ENCODE measurements at regions not wholly inside any gene's neighbourhood (a gene's known extent, or its start where the extent isn't known, plus 50 kb on each side); places are given as distances from the start of the nearest gene placed in this dataset.

DNA sequence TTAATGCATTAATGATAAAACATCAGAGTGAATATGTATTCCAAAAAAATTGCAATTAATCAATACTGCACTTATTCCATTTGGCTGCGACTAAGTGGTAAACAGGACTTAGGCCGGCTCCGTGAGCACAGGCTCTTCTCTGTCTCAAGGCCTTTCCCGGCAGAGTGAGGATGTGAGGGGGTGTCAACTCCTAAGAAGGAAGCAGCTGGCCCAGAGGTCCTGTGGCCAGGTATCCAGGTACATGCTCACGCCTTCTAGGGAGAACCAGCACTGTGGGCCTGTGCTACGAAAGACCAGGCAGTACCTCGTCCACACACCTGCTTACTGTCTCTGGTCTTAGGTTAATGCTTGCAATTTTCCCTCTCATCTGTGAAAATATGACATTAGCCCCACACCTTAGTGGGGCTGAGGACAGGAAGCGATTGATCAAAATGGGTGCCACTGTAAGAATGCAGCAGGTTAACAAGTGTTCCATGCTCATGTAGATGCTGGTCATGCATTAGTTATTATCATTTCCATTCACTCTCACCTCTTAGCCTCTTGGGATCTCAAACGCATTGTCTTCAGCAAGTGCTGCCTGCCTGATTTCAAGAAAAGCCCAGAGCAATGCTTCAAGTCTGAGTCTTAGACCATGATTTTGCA, 175.3 kb downstream of the ABHD5 start:
- DNase-seq (ENCODE audit: low read depth in 4 of 4, low spot score in 3 of 4): no peak

DNA sequence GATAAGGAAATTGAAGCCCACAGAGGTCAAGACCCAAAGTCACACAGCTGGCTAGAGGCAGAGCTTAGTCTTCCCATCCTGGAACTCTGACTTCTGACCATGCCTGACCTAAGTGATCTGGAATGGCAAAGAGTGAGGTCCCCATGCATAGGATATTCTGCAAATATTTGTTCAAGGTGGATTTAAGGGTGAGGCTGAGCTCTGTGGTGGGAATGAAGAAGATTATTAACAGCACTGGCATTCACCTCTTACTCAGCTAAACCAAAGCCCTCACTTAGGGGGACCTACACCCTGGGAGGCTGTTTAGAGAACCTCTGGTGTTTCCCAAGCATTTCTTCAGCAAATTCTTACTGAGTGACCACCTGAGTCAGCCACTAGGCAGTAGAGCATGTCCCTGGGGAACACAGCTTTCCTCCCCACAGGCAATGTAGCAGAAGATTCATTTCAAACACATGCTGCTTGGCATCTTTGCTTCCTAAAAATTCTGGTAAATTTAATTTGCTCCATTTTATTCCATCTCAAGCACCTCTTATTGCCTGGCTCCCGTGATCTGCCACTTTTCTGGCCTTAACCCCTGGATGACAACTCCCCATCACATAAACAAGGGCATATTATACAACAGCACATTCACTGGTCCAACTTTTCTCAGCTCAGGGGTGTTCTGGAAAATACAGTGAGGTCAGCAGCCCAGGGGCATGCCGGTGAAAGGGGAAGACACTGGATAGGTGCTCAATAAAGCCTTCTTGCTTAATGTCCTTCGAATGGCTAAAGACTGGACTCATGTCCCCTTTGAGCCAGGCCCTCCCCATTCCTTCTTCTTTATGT, 176.0 kb downstream of the ABHD5 start:
- DNase-seq (ENCODE audit: low read depth in 4 of 4, low spot score in 3 of 4): no peak

- DNase-seq (ENCODE audit: low read depth in 4 of 4, low spot score in 3 of 4): no peak
Observed at GRCh38 chr3:43867436-43868072, 176.8 kb downstream of the ABHD5 start.

- no peak for DNase-seq (ENCODE audit: low read depth in 4 of 4, low spot score in 3 of 4)
Observed at GRCh38 chr3:43869491-43869890, 178.8 kb downstream of the ABHD5 start.

GRCh38 chr3:43870120-43870519, 179.4 kb downstream of the ABHD5 start:
- no peak for DNase-seq (ENCODE audit: low read depth in 4 of 4, low spot score in 3 of 4)

DNA sequence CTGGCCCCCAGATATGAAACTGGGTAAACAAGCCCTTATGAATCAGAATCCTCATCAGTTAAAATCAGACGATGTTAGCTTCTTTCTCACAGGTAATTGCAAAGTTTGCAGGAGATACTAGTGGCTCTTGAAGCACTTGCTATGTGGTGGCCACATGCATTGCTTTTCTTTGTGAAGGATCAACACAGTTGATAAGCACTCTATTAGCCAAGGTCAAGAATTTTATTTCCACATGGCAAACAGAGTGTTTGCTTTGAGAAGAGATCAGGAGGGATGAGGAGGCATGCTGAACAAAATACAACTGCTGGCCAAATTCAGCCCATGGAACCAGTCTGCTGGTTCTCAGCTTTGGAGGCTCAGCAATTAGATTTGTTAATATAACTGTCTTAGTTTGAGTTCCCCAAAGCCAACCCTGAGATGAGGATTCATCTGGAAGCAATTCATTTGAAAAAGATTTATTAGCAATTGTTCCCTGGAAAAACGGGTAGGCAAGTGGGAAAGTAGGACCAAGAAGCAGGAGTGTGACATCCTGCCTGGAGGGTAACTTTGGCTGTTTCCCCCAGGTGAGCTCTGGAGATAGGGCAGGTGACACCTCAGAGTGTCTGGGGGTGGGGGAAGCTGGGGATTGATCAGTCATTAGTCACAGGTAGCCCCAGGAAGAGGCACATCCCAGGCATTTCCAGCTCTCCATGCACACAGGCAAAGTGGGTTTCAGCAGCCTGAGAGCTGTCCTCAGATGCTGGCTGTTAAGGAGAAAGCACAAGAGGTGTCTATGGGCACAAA, 180.3 kb downstream of the ABHD5 start:
- no peak for DNase-seq (ENCODE audit: low read depth in 4 of 4, low spot score in 3 of 4)

- DNase-seq (ENCODE audit: low read depth in 4 of 4, low spot score in 3 of 4): no peak
Observed at GRCh38 chr3:43871627-43872245, 181.0 kb downstream of the ABHD5 start.

DNA sequence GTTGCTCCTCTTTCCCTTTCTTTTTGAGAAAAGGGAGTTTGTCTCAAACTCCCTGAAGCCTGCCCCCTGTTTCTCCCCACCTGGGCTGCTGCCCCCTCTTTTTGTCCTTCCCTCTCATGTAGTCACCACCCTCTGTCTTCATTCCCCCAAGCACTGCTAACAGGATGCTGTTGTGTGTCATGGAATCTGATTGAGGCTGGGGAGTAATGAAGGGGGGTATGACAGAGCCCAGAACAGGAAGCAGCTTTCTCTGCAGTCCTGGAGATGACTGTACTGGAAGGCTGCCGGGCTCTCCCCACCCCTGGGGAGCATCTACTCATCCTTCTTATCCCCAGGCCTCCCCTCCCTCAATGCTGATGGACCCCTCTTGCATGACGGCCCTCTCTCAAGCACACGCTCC, 181.6 kb downstream of the ABHD5 start:
- DNase-seq (ENCODE audit: low read depth in 4 of 4, low spot score in 3 of 4): no peak

GRCh38 chr3:43872901-43873300, 182.2 kb downstream of the ABHD5 start:
- no peak for DNase-seq (ENCODE audit: low read depth in 4 of 4, low spot score in 3 of 4)

DNA sequence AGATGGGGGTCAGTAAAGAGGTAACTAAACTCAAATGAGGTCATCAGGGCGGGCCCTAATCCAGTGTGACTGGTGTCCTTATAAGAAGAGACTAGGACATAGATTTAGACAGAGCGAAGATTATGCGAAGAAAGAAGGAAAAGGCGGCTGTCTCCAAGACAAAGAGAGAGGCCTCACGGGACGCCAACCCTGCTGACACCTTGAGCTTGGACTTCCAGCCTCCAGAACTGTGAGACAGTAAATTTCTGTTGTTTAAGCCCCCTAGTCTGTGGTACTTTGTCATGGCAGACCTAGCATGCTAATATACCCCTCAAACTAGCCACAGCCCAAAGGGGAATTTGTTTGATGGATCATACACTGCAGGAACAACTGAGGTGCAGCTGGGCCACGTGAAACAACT, 183.0 kb downstream of the ABHD5 start:
- no peak for DNase-seq (ENCODE audit: low read depth in 4 of 4, low spot score in 3 of 4)

GRCh38 chr3:43874290-43874689, 183.6 kb downstream of the ABHD5 start:
- no peak for DNase-seq (ENCODE audit: low read depth in 4 of 4, low spot score in 3 of 4)

DNA sequence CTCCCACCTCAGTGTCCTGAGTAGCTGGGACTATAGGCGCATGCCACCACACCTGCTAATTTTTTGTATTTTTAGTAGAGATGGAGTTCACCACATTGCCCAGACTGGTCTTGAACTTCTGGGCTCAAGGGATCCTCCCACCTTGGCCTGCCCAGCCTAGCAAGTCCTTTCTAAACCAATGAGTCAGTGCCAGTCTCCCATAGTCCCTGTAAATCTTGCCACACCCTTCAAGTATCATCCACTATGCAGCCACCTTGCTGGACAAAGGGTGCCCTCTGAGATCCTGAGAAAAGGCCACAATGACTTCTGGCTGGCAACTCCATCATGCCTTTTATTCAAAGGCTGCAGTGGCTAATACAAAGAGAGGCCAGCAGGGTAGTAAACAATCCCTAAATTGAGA, 184.0 kb downstream of the ABHD5 start:
- no peak for DNase-seq (ENCODE audit: low read depth in 4 of 4, low spot score in 3 of 4)

DNA sequence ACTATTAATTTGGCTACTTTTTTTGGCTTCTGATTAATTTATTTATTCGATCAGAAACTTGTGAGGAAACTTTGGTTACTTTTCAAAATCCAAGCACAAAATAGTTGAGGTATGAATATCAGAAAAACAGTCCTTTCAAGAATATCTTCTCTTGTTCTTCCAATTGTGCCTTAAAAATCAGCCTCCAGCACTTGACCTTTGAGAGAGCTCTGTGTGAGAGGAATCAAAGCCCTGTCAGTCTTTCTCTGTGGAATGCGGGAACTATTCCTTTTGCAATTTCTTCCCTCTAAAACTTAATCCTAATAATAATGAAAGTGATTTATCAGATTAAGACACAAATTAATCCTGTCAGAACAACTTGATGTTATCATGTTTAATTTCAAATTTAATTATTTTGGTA, 185.9 kb downstream of the ABHD5 start:
- no peak for DNase-seq (ENCODE audit: low read depth in 4 of 4, low spot score in 3 of 4)

DNA sequence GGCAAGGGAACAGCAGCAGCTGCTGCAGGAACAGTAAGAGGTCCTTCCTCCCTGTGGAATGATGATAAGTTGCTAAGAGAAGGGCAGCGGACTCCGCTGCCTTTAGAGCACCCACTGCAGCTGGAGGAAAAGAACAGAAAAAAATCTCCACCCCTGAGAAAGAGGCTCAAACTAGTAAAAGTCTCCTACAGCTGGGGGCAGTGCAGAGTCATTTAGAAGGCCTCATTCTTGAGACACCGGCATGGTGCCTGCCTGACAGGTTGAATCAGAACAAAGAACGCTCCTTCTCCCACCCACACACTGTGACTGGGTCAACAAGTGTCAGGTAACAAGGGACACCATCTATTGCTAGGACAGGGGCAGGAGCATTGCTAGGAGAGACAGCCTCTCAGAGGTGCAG, 188.4 kb downstream of the ABHD5 start:
- no peak for DNase-seq (ENCODE audit: low read depth in 4 of 4, low spot score in 3 of 4)

DNA sequence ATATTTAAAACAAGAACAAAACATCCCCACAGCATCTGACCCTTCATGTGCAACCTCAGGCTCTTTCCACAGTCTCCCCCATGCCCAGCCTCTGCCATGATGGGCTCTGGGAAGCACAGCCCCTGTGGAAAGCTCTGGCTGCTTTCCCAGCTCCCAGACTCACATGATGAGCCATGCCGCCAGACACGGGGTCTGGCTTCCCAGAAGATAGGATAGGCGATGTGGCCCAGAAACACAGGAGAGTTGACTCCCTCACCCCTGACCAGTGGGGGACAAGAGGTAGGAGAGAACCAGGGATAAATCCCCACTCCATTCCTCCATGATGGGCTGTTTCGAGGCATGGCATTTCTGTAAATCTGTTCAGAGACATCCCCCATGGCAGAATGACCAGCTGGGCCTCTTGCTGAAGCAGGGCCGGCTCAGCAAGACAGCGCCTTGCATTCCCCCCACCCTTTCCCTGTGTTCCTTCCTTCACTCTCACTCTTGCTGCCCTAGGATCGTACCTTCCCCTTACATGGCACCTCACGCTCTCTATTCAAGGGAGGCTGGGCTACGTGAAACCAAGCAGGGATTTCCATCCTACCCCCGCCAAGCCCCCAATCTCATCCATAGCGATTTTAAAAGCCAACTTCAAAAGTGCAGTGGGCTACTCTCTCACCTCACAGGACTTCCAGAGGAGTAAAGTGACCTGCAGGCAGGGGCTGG, 192.4 kb downstream of the ABHD5 start:
- no peak for DNase-seq (ENCODE audit: low read depth in 4 of 4, low spot score in 3 of 4)

DNA sequence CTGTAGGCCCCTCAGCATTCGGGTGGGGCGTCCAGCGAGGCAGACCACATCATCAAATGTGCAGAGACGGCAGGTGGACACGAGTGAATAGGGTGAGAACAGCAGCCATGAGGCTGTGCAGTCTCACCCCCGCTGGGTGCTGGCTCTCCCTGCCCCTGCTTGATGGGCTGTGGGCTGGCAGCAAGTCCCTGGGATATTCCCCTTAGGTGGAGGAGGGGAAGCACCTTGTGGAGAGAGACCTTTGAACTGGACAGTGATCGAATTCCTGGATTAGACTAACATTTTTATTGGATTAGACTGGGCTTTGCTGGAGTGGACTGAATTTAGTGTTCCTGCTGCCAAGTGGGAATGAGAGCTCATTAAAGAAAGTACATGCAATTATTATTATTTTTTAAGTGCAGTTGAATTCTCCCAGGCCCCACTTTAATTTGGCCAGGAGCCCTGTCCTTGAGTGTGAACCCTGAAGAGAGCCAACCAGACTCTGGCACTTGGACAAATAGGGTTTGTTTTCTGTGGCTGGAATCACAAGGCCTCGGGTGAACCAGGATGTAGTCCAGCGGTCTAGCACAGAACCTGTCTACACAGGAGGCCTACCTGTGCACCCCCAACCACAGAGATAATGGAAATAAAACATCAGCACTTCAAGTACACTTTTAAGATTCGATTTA, 193.1 kb downstream of the ABHD5 start:
- DNase-seq (ENCODE audit: low read depth in 4 of 4, low spot score in 3 of 4): no peak

- no peak for DNase-seq (ENCODE audit: low read depth in 4 of 4, low spot score in 3 of 4)
Observed at GRCh38 chr3:43884581-43884980, 193.8 kb downstream of the ABHD5 start.

- no peak for DNase-seq (ENCODE audit: low read depth in 4 of 4, low spot score in 3 of 4)
Observed at GRCh38 chr3:43885908-43886618, 195.3 kb downstream of the ABHD5 start.

DNA sequence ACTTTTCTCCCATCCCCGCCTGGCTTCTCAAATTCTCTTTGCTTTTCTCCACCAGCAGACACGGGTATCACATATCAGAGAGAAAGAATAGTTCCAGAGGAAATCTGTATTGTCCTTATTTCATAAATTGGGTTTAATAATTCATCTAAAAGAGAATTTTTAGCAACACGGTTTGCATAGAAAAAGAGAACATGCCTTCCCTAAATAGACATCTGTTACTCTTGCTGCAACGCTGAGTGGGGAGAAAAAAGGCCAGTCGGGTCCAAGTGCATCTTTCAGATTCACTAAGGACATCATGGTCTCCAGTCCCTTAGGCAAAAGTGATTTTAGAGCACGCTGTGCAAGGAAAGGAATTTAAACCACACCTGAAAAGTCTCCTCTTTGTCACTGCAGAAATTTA, 201.3 kb downstream of the ABHD5 start:
- no peak for DNase-seq (ENCODE audit: low read depth in 4 of 4, low spot score in 3 of 4)

All from right renal pelvis (tissue), 4 donors.